ENCODE measurements at regions not wholly inside any gene's neighbourhood (a gene's known extent, or its start where the extent isn't known, plus 50 kb on each side); places are given as distances from the start of the nearest gene placed in this dataset.

DNA sequence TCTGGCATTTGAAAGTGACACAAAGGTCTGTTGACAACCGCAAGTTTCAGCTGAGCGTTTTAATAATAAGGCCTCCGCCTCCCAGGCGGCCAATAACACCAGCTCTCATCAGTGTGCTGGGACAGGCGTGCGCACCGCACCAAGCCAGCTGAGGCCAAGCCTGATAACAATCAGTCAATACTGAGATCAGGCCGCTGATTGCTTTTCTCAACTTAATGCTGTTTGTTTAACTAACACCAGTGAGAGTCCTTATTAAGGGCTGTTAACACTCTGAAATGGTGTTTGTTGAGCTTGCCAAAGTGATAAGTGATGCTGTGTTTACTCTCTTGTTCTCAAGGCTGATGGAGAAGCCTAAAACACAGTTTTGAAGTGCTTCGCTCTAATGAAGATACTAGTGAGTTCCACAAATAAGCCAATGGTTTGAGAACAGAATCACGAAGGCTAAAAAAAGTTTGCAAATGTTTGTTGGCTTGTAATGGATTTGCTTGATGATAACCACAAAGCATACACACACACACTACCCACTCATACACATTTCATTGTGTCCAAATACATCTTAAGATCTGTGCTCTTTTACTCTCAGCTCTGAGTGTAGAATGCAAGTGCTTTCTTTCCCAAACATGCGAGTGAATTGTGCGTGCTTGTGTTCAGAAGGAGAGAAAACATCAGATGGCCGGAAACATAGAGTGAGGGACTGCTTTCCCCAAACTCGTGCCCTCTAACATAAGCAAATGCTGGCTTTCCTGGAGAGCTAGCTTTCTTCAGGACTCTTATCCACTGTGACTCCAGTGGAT, 330.4 kb upstream of the KLF4 start:
- TF ChIP-seq TAF1 (conservative IDR thresholded peaks at IDR 0.05): no peak
- TF ChIP-seq RXRA (IDR thresholded peaks at IDR 0.05): peak in 1 of 2 donors; percentile 7
- no peak for TF ChIP-seq CTCF (IDR thresholded peaks at IDR 0.05; ENCODE audit: low read depth, low read length, missing input control)
- no peak for TF ChIP-seq GABPA (IDR thresholded peaks at IDR 0.05 in 1 of 2, conservative IDR thresholded peaks at IDR 0.05 in 1 of 2)
- no peak for TF ChIP-seq EGR1 (IDR thresholded peaks at IDR 0.05; ENCODE audit: low read depth in 2 of 2)
- TF ChIP-seq REST (IDR thresholded peaks at IDR 0.05): no peak
- TF ChIP-seq, protein P1, sequence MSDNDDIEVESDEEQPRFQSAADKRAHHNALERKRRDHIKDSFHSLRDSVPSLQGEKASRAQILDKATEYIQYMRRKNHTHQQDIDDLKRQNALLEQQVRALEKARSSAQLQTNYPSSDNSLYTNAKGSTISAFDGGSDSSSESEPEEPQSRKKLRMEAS (IDR thresholded peaks at IDR 0.05): no peak
- no peak for TF ChIP-seq SP1 (IDR thresholded peaks at IDR 0.05)
- TF ChIP-seq YY1 (IDR thresholded peaks at IDR 0.05): no peak
- TF ChIP-seq, protein P2, sequence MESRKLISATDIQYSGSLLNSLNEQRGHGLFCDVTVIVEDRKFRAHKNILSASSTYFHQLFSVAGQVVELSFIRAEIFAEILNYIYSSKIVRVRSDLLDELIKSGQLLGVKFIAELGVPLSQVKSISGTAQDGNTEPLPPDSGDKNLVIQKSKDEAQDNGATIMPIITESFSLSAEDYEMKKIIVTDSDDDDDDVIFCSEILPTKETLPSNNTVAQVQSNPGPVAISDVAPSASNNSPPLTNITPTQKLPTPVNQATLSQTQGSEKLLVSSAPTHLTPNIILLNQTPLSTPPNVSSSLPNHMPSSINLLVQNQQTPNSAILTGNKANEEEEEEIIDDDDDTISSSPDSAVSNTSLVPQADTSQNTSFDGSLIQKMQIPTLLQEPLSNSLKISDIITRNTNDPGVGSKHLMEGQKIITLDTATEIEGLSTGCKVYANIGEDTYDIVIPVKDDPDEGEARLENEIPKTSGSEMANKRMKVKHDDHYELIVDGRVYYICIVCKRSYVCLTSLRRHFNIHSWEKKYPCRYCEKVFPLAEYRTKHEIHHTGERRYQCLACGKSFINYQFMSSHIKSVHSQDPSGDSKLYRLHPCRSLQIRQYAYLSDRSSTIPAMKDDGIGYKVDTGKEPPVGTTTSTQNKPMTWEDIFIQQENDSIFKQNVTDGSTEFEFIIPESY (IDR thresholded peaks at IDR 0.05): no peak
